ENCODE measurements at regions not wholly inside any gene's neighbourhood (a gene's known extent, or its start where the extent isn't known, plus 50 kb on each side); places are given as distances from the start of the nearest gene placed in this dataset.

GRCh38 chr7:18153183-18153748 is 125.6 kb upstream of the PRPS1L1 start:
- DNase-seq (ENCODE audit: low spot score): no peak

DNA sequence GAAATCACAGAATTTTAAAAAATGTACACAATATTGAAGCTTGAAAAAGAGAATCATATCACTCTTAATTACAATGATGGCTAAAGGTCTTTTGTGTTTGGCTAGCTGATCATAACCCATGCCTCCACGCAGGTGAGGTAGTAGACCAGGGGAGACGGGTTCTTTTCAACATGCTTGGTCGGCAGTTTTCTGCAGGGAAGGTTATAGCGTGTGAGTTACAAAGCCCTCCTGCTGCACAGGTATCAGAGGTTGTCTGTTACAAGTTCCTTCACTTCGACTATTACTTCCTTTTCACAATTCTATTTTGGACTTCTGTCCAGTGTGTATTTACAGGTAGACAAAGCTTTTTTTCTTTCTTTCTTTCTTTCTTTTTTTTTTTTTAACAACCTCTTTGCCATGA is 127.1 kb upstream of the PRPS1L1 start:
- no peak for DNase-seq (ENCODE audit: low spot score)

- DNase-seq (ENCODE audit: low spot score): no peak
Observed at GRCh38 chr7:18157233-18157632, 129.6 kb upstream of the PRPS1L1 start.

- no peak for DNase-seq (ENCODE audit: low spot score)
Observed at GRCh38 chr7:18162657-18163056, 135.0 kb upstream of the PRPS1L1 start.

DNA sequence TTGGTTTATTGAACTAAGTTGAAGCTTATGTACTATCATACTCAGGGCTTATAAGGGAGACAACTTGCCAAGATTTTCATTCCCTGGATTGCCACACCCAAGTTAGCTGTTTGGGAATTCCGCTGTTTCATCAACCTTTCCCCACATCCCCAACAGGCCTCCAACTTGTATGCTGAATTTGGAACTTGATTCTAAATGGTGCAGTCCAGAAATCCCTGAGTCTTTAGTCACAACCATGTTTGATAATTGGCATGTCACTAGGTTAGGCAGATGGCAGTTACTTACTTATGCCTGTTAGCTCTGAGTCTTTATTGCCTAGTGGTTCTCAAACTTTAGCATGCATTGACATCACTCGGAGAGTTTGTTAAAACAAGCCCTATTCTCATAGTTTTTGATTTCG is 135.4 kb upstream of the PRPS1L1 start:
- no peak for DNase-seq (ENCODE audit: low spot score)

- DNase-seq (ENCODE audit: low spot score): no peak
Observed at GRCh38 chr7:18165166-18165565, 137.5 kb upstream of the PRPS1L1 start.

DNA sequence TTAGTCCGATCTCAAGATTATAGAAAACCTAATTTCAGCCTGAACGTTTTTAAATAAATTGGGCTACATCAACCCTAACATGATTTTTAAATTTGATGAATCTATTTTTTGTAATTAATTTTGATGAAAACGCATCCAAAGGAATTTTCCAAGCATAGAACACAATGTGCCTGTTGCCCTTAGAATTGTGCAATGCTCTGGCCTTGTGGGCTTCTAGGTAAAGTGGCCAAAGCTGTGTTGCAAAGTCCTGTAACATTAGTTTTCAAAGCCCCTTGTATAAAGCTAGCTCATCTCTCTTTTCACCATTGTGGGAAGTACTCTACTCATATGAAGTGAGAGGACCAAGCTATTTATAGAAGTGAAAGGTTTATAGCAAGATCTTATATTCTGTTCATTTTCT is 138.4 kb upstream of the PRPS1L1 start:
- DNase-seq (ENCODE audit: low spot score): no peak

DNA sequence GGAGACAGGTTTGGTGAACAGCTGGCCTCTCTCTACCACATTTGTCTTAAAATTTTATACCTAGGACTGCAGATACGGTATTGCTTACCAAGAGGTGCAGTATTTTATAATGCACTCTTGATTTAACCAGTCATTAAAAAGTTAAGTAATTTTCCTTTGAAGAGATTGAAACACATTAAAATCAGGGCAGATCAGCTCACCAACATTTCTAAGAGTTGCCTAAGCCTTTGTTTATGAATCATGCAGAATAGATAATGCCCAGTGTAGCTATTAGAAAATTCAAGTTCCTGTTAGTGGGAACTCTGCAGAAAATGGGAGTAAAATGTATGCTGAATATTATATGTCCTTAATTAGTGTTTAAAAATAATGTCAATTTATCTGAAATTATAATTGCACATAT is 140.2 kb upstream of the PRPS1L1 start:
- DNase-seq (ENCODE audit: low spot score): no peak

GRCh38 chr7:18174996-18175395 is 147.3 kb upstream of the PRPS1L1 start:
- no peak for DNase-seq (ENCODE audit: low spot score)

DNA sequence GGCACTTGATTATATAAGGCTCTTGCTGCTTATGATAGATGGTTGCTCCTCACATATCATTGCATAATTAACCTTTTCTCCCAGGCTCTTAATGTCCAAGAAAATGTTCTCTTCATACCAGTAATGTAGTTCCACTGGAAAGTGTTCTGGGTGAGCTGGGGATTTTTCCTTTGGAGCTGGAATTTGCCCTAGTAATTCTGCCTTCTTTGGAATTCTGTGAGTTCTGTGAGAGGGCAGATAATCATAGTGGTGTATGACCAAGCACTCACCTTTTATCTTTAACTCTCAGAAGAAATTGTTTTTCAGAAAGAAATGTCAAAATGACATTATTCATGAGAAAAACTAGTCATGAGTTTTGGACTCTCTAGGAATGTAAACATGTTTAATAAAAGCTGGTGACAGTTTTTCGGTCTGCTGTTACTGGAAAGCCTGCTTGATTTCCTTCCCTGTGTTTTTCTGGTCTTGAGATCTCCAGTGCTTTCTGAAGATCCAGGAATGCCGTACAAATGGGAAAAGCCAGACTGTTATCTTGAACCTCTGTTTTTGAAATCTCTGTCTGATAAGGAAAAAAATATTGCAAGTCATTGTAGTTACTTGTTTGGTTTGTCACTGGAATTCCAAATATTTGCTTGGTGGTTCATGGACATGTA is 148.3 kb upstream of the PRPS1L1 start:
- DNase-seq (ENCODE audit: low spot score): no peak

- no peak for DNase-seq (ENCODE audit: low spot score)
Observed at GRCh38 chr7:18177129-18177814, 149.6 kb upstream of the PRPS1L1 start.

DNA sequence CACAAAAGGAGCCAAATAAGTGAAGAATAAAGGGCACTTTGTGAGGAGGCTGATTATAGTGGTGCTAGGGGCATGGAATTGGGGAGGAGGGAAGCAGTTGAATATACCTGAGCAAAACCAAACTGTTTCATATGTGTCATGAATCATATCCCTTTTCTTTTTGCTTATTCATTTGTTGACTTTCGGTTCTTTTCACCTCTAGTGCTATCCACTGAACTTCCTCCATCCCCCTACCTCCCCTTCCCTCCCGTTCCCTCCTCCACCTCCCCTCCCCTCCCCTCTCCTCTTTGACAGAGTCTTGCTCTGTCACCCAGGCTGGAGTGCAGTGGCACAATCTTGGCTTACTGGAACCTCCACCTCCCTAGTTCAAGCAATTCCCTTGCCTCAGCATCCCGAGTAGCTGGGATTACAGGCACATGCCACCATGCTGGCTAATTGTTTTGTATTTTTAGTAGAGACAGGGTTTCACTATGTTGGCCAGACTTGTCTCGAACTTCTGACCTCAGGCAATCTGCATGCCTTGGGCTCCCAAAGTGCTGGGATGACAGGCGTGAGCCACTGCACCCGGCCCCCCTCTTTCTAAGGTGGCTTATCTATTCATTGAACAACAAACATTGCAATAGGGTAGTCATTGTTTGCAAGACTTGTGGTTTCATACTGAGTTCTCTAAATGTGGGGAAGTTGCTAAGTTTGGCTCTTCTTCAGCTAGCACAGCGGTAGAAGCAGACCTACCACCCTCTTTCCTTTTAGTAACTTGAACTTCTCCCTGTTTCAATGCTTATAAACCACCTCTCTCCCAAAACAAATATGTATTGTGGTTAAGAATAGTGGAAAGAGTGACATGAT is 150.4 kb upstream of the PRPS1L1 start:
- DNase-seq (ENCODE audit: low spot score): peak; percentile 1

GRCh38 chr7:18179093-18179492 is 151.4 kb upstream of the PRPS1L1 start:
- DNase-seq (ENCODE audit: low spot score): no peak

GRCh38 chr7:18180685-18181084 is 153.0 kb upstream of the PRPS1L1 start:
- no peak for DNase-seq (ENCODE audit: low spot score)

- peak; percentile 2 for DNase-seq (ENCODE audit: low spot score)
Observed at GRCh38 chr7:18189500-18190126, 162.0 kb upstream of the PRPS1L1 start.

DNA sequence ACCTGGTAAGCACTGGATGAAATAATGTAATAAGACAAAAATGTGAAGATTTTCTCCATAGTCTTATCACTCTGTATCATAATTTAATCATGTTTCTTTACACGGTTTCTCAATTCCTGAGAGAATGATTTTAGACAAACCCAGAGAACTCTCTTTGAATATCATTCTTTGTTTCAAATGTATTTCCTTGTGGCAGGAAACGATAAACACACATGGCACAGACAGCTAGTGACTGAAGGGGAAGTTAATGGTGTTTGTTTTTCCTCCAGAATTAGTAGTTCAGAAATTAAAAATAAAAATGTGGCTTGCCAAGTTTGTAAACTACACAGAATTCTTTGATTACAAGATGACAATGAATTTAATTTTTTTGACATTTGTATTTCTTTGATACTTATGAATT is 163.7 kb upstream of the PRPS1L1 start:
- DNase-seq (ENCODE audit: low spot score): no peak

GRCh38 chr7:18191862-18192625 is 164.4 kb upstream of the PRPS1L1 start:
- DNase-seq (ENCODE audit: low spot score): no peak

DNA sequence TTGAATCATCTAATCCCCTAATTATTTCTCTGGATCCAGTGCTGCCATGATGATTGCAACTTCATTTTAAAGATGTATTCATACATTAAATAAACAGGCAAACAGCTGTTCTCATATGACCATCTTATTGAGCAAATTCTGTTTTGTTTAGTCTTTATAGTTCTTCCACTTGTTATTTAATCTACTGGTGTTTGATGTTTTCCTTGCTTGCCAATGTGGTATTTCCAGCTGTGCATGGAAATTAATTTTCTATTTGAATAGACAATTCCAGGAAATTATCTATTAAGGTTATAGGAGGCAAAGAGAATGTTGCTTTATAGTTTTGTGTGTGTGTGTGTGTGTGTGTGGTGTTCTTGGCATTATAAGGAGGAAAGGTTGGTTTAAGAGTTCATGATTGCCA is 167.0 kb upstream of the PRPS1L1 start:
- DNase-seq (ENCODE audit: low spot score): no peak

DNA sequence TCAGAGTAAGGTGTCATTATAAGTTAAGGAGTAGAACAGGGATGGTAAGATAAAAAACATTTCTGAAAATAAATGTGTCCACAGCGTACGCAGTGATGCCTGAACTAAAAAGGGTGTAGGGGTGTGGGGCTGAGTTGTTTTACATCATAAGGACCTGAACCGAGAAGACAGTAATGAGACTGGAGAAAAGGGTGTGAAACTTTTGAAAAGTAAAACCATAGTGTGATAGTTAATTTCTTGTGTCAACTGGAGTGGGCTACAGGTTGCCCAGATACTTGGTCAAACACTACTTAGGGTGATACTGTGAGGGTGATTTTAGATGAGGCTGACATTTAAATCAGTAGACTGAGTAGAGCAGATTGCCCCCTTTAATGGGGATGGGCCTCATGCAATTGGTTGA is 169.0 kb upstream of the PRPS1L1 start:
- no peak for DNase-seq (ENCODE audit: low spot score)

- no peak for DNase-seq (ENCODE audit: low spot score)
Observed at GRCh38 chr7:18198868-18199267, 171.2 kb upstream of the PRPS1L1 start.

DNA sequence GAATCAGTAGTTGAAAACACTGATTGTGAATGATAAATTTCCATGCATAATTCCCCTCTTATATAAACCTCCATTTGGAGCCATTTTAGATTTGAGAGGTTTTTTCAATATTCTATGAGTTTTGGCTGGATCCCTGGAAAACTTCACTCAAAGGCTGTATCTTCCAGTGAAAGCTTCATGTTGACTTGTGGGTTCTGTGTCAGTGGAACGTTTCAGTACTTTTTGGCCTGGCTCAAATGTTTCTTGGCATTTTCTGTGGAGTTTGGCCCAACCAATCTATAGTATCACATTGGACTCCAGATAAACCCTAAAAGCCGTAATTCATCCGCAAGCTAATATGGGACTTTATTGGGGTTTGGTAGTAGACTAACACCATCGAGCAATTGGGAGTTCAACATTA is 172.6 kb upstream of the PRPS1L1 start:
- DNase-seq (ENCODE audit: low spot score): no peak

DNA sequence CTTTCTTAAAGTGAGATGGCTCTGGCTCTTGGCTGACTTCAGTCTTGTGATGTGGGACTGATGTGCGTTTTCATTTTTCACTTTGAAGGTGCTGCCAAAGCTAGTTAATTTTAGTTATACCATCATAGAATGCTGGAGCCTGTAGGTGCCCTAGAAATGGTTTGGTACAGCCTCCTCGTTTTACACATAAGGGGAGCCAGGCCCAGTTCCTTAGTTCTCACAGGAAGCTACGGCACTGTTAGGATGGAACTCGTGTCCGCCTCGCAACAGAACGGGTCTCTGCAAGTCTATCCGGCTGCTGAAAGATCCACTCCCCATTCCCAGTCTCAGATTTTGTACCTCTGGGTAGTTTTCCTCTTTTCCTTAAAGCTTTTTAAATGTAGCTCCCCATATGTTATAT is 173.2 kb upstream of the PRPS1L1 start:
- no peak for DNase-seq (ENCODE audit: low spot score)

All from CD4-positive, alpha-beta T cell treated with Interleukin-15 for 4 hours (primary cell).